IMR-90 (cell line): ENCODE measurements at regions not wholly inside any gene's neighbourhood (a gene's known extent, or its start where the extent isn't known, plus 50 kb on each side); places are given as distances from the start of the nearest gene placed in this dataset.

Source experiments
- ATAC-seq: fragments of 200-7000 bp; cut with Tn5 transposase; 2 replicates; pipeline ENCODE4 v1.9.1; 2020; ENCODE audit warnings: low read depth, mild to moderate bottlenecking, moderate library complexity
- BruUV-seq: library from RNA; stranded (reverse); fragments of 400-500 nt; replicated peaks from 2 replicates; lab custom pipeline; 2021; lab: Mats Ljungman, UMichigan
- CTCF ChIA-PET: fragments of 300-600 bp; formaldehyde crosslinking; extraction: SDS; loops from one replicate; lab custom pipeline; 2021; ENCODE audit warnings: antibody characterized with exemption; lab: Yijun Ruan, JAX
- POLR2A ChIA-PET: fragments of 300-600 bp; sonication (Branson Sonifier 250); formaldehyde crosslinking; loops from one replicate; lab custom pipeline; 2022; ENCODE audit warnings: antibody characterized with exemption; ENCODE audit not compliant: unreplicated experiment; lab: Charles Lee
- DNase-seq: peaks from one replicate; pipeline ENCODE4 v3.0.0; 2013
- H2AFZ ChIP-seq: replicated peaks from 2 replicates; pipeline ENCODE3; 2013; ENCODE audit warnings: low read length, mild to moderate bottlenecking; ENCODE audit not compliant: poor library complexity
- H2AK5ac ChIP-seq: 2 replicates; pipeline ENCODE4 v1.6.1; 2013; ENCODE audit warnings: low read depth, low read length, inconsistent platforms
- H2AK9ac ChIP-seq: replicated peaks from 2 replicates; pipeline ENCODE3; 2013; ENCODE audit warnings: mild to moderate bottlenecking, low read depth, low read length, moderate library complexity; ENCODE audit not compliant: poor library complexity
- H2BK120ac ChIP-seq: 2 replicates; pipeline ENCODE4 v1.6.1; 2013; ENCODE audit warnings: low read depth, low read length, inconsistent platforms
- H2BK15ac ChIP-seq: 3 replicates; pipeline ENCODE4 v1.6.1; 2013; ENCODE audit warnings: low read depth, low read length, inconsistent platforms
- H2BK20ac ChIP-seq: 2 replicates; pipeline ENCODE4 v1.6.1; 2013; ENCODE audit warnings: low read depth, mild to moderate bottlenecking, inconsistent platforms, low read length, moderate library complexity
- H2BK5ac ChIP-seq: 2 replicates; pipeline ENCODE4 v1.6.1; 2013; ENCODE audit warnings: mild to moderate bottlenecking, low read depth, low read length, inconsistent platforms; ENCODE audit not compliant: poor library complexity, severe bottlenecking
- H3K14ac ChIP-seq: replicated peaks from 2 replicates; pipeline ENCODE4 v1.6.1; 2013; ENCODE audit warnings: low read depth, low read length, inconsistent platforms
- H3K18ac ChIP-seq: 2 replicates; pipeline ENCODE4 v1.6.1; 2013; ENCODE audit warnings: low read depth, low read length, control low read depth
- H3K23ac ChIP-seq: 2 replicates; pipeline ENCODE4 v1.6.1; 2013; ENCODE audit warnings: low read depth, low read length, inconsistent platforms
- H3K27ac ChIP-seq: 2 replicates; pipeline ENCODE4 v1.5.1; 2013; ENCODE audit warnings: mild to moderate bottlenecking, control low read depth, low read length; ENCODE audit not compliant: insufficient read depth
- H3K27me3 ChIP-seq: 2 replicates; pipeline ENCODE4 v1.6.1; 2013; ENCODE audit warnings: low read length; ENCODE audit not compliant: control insufficient read depth, insufficient read depth
- H3K36me3 ChIP-seq: 2 replicates; pipeline ENCODE4 v1.6.1; 2013; ENCODE audit warnings: low read length, mixed read lengths; ENCODE audit not compliant: control insufficient read depth, insufficient read depth
- H3K4ac ChIP-seq: 2 replicates; pipeline ENCODE4 v1.6.1; 2013; ENCODE audit warnings: low read depth, low read length, inconsistent platforms
- H3K4me1 ChIP-seq: 2 replicates; pipeline ENCODE4 v1.6.1; 2013; ENCODE audit warnings: low read length, mixed read lengths; ENCODE audit not compliant: control insufficient read depth, insufficient read depth
- H3K4me2 ChIP-seq: 2 replicates; pipeline ENCODE4 v1.6.1; 2013; ENCODE audit warnings: low read depth, mild to moderate bottlenecking, control low read depth, low read length, moderate library complexity
- H3K4me3 ChIP-seq: 2 replicates; pipeline ENCODE4 v1.5.1; 2013; ENCODE audit warnings: low read depth, mild to moderate bottlenecking, control low read depth, low read length, moderate library complexity; ENCODE audit not compliant: insufficient read depth
- H3K56ac ChIP-seq: 2 replicates; pipeline ENCODE4 v1.6.1; 2013; ENCODE audit warnings: low read length, inconsistent platforms; ENCODE audit not compliant: insufficient read depth; ENCODE audit errors: extremely low read depth
- H3K79me1 ChIP-seq, 2 experiments: 2 replicates each; pipeline ENCODE4 v1.6.1; 2013; ENCODE audit warnings: low read length in 2 of 2, inconsistent platforms in 1 of 2, low read depth in 1 of 2
- H3K9ac ChIP-seq: 2 replicates; pipeline ENCODE4 v1.6.1; 2013; ENCODE audit warnings: low read depth, low read length, control low read depth
- H3K9me1 ChIP-seq: 2 replicates; pipeline ENCODE4 v1.6.1; 2013; ENCODE audit warnings: low read length, inconsistent platforms; ENCODE audit not compliant: insufficient read depth
- H3K9me3 ChIP-seq: 2 replicates; pipeline ENCODE4 v1.6.1; 2013; ENCODE audit warnings: low read length; ENCODE audit not compliant: control insufficient read depth, insufficient read depth
- H4K20me1 ChIP-seq: 2 replicates; pipeline ENCODE4 v1.6.1; 2013; ENCODE audit warnings: low read length, inconsistent platforms; ENCODE audit not compliant: insufficient read depth
- H4K5ac ChIP-seq: 2 replicates; pipeline ENCODE4 v1.6.1; 2013; ENCODE audit warnings: mild to moderate bottlenecking, low read depth, low read length, control low read depth
- H4K8ac ChIP-seq, 2 experiments: 2 replicates each; pipeline ENCODE4 v1.6.1; 2013; ENCODE audit warnings: low read depth in 2 of 2, low read length in 2 of 2, control low read depth in 1 of 2, inconsistent platforms in 1 of 2
- H4K91ac ChIP-seq: 2 replicates; pipeline ENCODE4 v1.6.1; 2013; ENCODE audit warnings: low read depth, low read length, inconsistent platforms; ENCODE audit not compliant: insufficient read depth
- CEBPB ChIP-seq: IDR thresholded peaks from 2 replicates; pipeline ENCODE4 v1.6.1; 2012; ENCODE audit warnings: low read depth, low read length, improper control_type of control experiment
- CHD1 ChIP-seq: IDR thresholded peaks from 2 replicates; pipeline ENCODE4 v1.6.1; 2012; ENCODE audit warnings: low read depth, low read length, improper control_type of control experiment
- WGBS, 2 experiments: methylation state at CpG; one replicate each; pipeline versions ENCODE4 v1.1.5 to v1.1.7; 2013; ENCODE audit warnings: missing lambda C conversion rate in 2 of 2; ENCODE audit not compliant: insufficient read length in 1 of 2; ENCODE audit errors: extremely low coverage in 2 of 2; 5-methylcytosine and 5-hydroxymethylcytosine counted together
- dilution Hi-C: fragments of 300-500 bp; cut with HindIII; formaldehyde crosslinking; loops from one replicate; pipeline ENCODE4 v1.14.3; 2018; ENCODE audit warnings: low sequenced_read_pairs; ENCODE audit not compliant: unreplicated experiment
- in situ Hi-C: fragments of 300-500 bp; cut with MboI; formaldehyde crosslinking; loops from 3 replicates; pipeline ENCODE4 v1.14.3; 2019; ENCODE audit warnings: low sequenced_read_pairs, inconsistent platforms, mixed read lengths
- intact Hi-C: fragments of 100-400 bp; cut with micrococcal nuclease; formaldehyde crosslinking; loops from 2 replicates; pipeline ENCODE4 v1.10.0; 2022

DNA sequence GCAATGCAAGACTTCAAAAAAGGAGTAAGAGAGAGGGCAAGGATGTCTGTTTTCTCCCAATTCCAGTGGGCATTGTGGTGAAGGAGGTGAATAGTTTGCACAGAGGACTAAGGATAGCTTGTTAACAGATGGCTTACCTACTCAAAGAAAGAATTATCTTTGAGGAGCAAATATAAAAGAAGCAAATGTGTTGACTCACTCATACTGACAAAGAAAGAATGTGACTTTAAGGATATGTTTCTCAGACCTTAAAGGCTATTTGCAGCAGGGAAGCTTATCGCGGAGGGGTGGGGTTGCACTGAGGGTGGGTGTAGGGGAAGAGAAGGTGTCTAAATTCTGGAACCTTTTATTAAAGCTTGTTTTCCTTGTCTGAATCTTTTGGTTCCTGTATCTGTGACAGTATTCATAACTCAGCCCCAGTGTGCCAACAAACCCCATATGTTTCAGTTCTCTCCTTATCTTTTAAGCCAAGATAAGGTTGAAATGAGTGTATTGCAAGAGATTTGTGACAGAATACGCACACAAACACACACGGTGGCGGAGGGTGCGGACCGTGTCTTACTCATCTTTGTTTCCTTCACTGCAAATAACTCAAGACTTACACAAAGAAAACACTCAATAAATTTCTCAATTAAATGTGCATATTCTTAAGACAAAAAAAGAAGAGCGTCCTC is 146.4 kb upstream of the ARID2 start:
- no peak overlapping the region for H3K4ac ChIP-seq
- BruUV-seq = no TSS peak
- H4K5ac ChIP-seq = no peak overlapping the region
- H2AK9ac ChIP-seq = no peak overlapping the region
- H2BK120ac ChIP-seq = no peak overlapping the region
- intact Hi-C loops (no loop called here), dilution Hi-C loops (no loop called here), in situ Hi-C loops (no loop called here)
- H4K91ac ChIP-seq = no peak overlapping the region
- H3K9me1 ChIP-seq = no peaks in the 10 kb centered on the region
- H3K9me3 ChIP-seq = peaks cover 4% of the 10 kb centered on the region; the same call in 1 of the 2 replicates
- peak; percentile 66 for DNase-seq
- H2AFZ ChIP-seq = no peak overlapping the region
- TF ChIP-seq CEBPB = 0 out of 2 replicates have a peak, but pooled peaks have one; percentile 21
- TF ChIP-seq CHD1 = no peak
- no CpG with 5 or more reads among the region's 8 CpGs for WGBS, 2 experiments
- no peak overlapping the region for H3K14ac ChIP-seq
- no peaks in the 10 kb centered on the region for H3K4me1 ChIP-seq
- no peak overlapping the region for H3K56ac ChIP-seq
- H3K4me2 ChIP-seq = peak overlapping the region; percentile 33
- H3K9ac ChIP-seq = no peak overlapping the region
- H4K20me1 ChIP-seq = no peaks in the 10 kb centered on the region
- no peak overlapping the region for H2BK20ac ChIP-seq
- H2AK5ac ChIP-seq = no peak overlapping the region
- H3K18ac ChIP-seq = no peak overlapping the region
- ATAC-seq = peak; percentile 66
- H3K79me1 ChIP-seq = no peaks in the 10 kb centered on the region
- H3K27ac ChIP-seq = no peak overlapping the region
- ChIA-PET POLR2A (no interaction called here), CTCF (no interaction called here)
- H3K27me3 ChIP-seq = no peaks in the 10 kb centered on the region; the same call in 1 of the 2 replicates
- H3K23ac ChIP-seq = no peak overlapping the region
- no peaks in the 10 kb centered on the region for H3K36me3 ChIP-seq
- no peak overlapping the region for H4K8ac ChIP-seq
- H2BK15ac ChIP-seq = no peak overlapping the region
- no peak overlapping the region for H3K4me3 ChIP-seq
- H2BK5ac ChIP-seq = no peak overlapping the region
